Fibroblast of lung (primary cell): ENCODE measurements at regions not wholly inside any gene's neighbourhood (a gene's known extent, or its start where the extent isn't known, plus 50 kb on each side); places are given as distances from the start of the nearest gene placed in this dataset.

Source experiments
- CTCF ChIP-seq, 2 donors: IDR thresholded peaks in 1 of 2; conservative IDR thresholded peaks in 1 of 2; 1 replicate in 1 of 2; 2 replicates in 1 of 2; pipeline ENCODE4 v1.5.1; 2011 to 2012; ENCODE audit warnings: low read length in 2 of 2, control low read depth in 1 of 2, inconsistent platforms in 1 of 2, low read depth in 1 of 2, mild to moderate bottlenecking in 1 of 2
- EZH2 ChIP-seq: IDR thresholded peaks from 2 replicates; pipeline ENCODE4 v1.5.1; 2012; ENCODE audit warnings: low read length, control low read depth, mild to moderate bottlenecking; ENCODE audit errors: missing control alignments

- TF ChIP-seq CTCF (conservative IDR thresholded peaks at IDR 0.05 in 1 of 2, IDR thresholded peaks at IDR 0.05 in 1 of 2; ENCODE audit: low read depth in 1 of 2, low read length in 2 of 2), result no peak
- no peak for TF ChIP-seq EZH2
Measured at GRCh38 chr4:132317923-132318322, 831.2 kb upstream of the PCDH10 start.
